ENCODE measurements at regions not wholly inside any gene's neighbourhood (a gene's known extent, or its start where the extent isn't known, plus 50 kb on each side); places are given as distances from the start of the nearest gene placed in this dataset.

- DNase-seq, result no peak
These were observed 189.0 kb upstream of the RUNX1 start for GRCh38 chr21:35238119-35238518.

- DNase-seq, result no peak
These were observed 188.2 kb upstream of the RUNX1 start for GRCh38 chr21:35237287-35237686.

GRCh38 chr21:35236090-35236489 lies 187.0 kb upstream of the RUNX1 start:
- DNase-seq, result no peak

GRCh38 chr21:35234725-35235124 lies 185.6 kb upstream of the RUNX1 start:
- DNase-seq, result no peak

DNA sequence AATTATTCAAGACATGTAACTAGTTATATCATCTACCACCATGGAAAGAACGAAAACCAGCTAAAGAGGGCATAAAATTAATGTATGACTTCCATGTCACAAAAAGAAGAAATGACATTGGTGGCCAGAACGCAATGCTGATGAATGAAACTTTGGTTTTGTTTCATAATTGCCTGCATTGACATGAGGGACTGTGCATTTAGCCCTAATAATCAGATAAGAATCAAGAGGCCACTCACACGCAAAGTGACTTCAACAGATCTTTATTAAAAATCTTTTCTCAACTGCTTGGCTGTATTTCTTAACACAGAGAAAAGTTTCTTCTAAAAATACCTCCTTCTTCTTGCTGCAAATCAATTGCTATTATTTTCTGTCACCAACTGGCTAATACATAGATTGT lies 184.7 kb upstream of the RUNX1 start:
- DNase-seq, result no peak

DNA sequence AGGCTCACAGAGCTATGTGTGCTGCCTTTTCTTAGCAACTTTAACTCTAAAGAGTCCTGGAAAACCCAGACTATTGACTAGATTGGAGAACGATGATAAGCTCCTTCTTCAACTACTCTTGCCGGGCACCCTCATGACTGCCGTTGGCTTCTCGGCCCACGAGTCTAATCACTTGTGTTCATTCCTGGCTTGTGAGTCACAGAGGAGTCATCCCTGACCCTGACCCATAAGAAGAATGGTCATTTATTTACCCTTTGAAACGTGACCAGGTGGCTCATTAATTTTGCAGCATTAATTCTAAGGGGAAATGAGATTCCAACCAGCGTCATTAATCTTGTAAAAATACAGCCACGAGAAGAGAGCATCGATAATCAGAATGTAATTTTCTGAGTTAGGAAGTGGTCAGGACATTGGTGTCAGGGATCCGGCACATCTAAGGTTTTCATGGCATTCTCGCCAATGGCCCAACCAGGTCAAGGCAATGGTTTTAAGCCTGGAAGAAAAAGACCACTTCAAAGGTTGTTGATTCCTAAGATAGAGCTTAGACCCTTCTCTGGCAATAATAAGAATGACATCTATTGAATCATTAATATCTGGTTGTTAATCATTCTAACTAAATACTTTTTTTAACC lies 183.6 kb upstream of the RUNX1 start:
- no peak for DNase-seq

DNA sequence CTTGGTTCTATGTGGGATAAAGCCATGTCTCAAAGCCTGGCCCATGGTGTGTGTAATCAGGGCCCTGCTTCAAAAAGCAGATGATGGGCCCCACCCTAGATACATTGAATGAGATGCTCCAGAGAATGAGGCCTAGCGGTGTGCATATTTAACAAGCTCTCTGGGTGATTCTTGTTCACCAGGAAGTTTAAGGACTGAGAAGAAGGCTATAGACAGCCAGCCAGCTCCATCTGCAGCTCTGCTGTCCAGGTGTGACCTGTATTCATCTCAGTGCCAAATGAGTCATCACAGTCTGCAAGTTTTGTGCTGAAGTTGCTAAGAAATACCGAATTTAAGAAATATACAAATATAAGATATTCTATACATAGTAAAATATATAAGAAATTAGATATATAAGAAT lies 182.0 kb upstream of the RUNX1 start:
- no peak for DNase-seq

DNA sequence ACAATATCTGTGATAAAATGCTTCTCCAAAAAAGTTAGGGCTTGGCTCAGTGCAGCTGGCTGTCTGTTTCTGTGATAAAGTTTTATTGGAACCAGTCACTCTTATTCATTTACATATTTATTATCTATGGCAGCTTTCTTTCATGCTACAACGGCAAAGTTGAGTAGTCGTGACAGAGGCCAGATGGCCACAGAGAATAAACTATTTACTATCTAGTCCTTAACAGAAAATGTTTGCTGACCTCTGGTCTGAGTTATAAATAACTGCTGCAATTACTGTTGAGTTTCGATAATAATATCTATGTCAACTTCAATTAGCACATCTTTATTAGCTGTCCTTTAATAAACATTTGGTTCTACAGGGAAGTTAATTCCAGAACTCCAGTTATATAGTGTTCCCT lies 180.2 kb upstream of the RUNX1 start:
- DNase-seq, result no peak

DNA sequence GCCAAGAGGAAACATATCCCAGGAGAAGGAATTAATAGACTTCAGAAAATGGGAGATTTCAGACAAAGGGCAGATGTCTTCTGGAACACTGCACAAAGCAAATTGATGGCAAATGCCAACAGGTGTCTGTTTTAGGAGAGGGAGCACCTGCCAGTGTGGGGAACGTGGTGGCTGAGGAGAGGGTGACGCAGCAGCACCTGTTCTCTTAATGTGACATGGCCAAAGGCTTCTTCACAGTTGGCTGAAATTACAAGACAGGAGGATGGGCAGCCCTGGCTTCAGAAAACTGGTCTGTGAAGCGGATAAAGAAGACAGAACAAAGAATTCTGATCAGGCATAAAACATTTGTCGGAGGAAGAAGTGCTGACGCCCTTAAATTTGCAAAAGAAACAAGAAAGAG lies 178.7 kb upstream of the RUNX1 start:
- DNase-seq, result no peak

DNA sequence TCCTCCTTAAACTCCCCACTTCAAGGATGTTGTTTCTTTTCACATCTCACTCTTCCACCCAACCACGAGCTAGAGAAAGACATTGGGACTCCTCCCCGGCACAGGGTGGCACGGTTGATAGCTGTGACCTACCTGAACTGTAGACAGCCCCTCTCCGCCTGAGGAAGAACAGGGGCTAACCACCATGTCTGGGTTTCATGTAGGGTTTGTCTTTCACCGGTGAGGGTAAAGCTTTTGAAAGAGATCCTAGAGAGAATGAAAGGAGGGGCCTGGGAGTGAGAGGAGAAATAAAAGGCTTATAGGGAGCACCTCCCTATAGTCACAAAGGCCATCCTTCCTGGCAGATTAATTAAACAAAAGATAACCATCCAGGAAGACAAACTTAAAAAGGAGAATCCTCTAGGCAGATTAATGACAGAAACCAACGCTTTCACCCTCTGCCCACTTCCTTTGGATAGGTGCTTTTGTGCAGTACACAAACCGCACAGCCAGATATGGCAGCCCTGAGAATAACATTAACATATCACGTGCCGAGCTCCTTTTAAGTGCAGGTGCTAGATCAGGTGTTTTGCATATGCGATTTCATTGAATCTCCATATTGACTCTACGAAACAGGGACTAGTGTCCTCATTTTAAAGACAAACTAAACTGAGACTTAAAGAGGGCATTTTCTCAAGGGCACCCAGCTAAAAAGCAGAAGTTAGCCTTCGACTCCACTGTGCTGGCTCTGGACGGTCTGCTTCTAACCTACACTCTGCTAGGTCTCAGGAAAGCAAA lies 178.1 kb upstream of the RUNX1 start:
- DNase-seq, result no peak

GRCh38 chr21:35226328-35226727 lies 177.2 kb upstream of the RUNX1 start:
- DNase-seq, result no peak

GRCh38 chr21:35225573-35225972 lies 176.5 kb upstream of the RUNX1 start:
- no peak for DNase-seq

- no peak for DNase-seq
These were observed 174.5 kb upstream of the RUNX1 start for GRCh38 chr21:35223480-35224156.

- DNase-seq, result no peak
These were observed 173.4 kb upstream of the RUNX1 start for GRCh38 chr21:35222541-35222941.

DNA sequence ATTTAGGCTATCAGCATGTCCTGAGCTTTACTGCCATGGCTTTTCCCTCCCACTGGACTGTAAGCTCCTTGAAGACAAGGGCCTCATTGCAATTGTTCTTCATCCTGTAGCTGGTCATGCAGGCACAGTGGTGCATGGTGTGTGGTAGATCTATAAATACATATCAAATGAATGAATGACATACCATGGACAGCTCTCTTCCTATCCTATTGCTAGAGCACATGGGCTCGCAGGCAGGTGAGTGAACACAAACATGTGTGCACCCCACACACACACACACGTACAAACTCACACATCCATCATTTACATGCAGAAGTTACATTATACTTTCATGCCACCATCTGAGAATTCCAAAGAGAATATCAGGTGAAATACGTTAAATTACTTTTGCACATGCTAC lies 172.9 kb upstream of the RUNX1 start:
- DNase-seq, result peak; percentile 25

GRCh38 chr21:35220301-35220700 lies 171.2 kb upstream of the RUNX1 start:
- peak; percentile 67 for DNase-seq

DNA sequence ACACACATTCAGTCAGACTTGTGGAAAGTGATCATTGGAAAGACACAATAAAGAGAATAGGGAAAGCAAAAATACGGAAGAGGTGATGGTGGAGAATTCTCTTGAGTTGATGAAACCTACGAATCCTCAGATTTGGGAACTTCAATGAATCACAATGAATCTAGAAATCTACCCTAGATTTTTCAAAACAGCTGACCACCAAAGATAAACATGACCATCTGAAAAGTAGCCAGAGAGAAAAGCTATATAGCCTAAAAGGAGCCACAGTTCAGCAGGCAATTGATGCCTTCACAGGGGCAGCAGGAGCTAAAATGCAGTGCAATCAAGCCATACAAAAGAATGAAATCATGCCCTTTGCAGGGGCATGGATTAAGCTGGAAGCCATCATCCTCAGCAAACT lies 170.6 kb upstream of the RUNX1 start:
- DNase-seq, result no peak

DNA sequence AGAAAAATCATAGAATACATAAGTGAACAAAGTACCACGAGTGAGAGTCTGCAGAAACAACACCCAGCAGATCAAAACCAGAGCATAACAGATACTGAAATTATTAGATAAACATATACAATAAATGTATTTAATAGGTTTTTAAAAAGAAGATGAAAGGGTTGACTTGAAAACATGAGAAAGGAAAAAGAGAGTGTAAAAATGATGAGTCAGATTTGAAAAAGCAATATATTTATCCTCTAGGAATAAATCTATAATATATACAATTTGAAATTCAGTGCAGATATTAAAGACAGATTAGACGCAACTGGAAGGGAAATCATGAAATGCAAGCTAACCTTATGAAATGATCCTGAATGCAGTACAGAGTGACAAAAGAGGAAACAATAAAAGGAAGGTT lies 170.2 kb upstream of the RUNX1 start:
- DNase-seq, result no peak

- peak; percentile 96 for DNase-seq
These were observed 168.5 kb upstream of the RUNX1 start for GRCh38 chr21:35217504-35218060.

- no peak for DNase-seq
These were observed 167.9 kb upstream of the RUNX1 start for GRCh38 chr21:35216996-35217395.

GRCh38 chr21:35215870-35216269 lies 166.8 kb upstream of the RUNX1 start:
- DNase-seq, result no peak

- DNase-seq, result peak; percentile 67
These were observed 163.5 kb upstream of the RUNX1 start for GRCh38 chr21:35212393-35213127.

DNA sequence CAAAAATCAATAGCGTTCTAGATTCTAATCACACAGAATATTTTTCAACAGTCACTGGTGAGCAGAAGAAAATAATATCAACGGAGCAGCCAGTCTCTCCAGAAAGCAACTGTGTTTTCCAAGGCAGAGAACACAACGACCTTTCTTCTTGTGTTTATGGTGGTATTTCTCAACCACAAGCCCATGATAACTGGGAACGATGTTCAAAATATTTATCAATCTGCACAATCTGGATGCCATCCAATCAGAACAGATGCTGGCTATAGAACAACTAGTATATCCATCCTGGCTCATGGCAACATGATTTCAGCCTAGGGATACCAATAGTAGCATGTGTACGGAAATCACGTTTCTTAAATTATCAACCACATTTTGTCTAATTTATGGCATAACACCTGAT lies 162.7 kb upstream of the RUNX1 start:
- DNase-seq, result peak; percentile 37
